ENCODE measurements at regions not wholly inside any gene's neighbourhood (a gene's known extent, or its start where the extent isn't known, plus 50 kb on each side); places are given as distances from the start of the nearest gene placed in this dataset.
"Not testable (repeated sequence)": the region's sequence is repeated elsewhere in the genome, so short reads cannot be mapped to it uniquely, and the experiment has no call there.

GRCh38 chr16:11416228-11417001 is 71.2 kb downstream of the RMI2 start:
- no peak for DNase-seq

- no peak for DNase-seq
Observed at GRCh38 chr16:11417487-11417886, 72.2 kb downstream of the RMI2 start.

- DNase-seq: no peak
Observed at GRCh38 chr16:11418506-11418905, 73.2 kb downstream of the RMI2 start.

DNA sequence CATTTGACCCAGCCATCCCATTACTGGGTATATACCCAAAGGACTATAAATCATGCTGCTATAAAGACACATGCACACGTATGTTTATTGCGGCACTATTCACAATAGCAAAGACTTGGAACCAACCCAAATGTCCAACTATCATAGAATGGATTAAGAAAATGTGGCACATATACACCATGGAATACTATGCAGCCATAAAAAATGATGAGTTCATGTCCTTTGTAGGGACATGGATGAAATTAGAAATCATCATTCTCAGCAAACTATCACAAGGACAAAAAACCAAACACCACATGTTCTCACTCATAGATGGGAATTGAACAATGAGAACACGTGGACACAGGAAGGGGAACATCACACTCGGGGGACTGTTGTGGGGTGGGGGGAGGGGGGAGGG is 74.8 kb downstream of the RMI2 start:
- not testable (repeated sequence) for DNase-seq

DNA sequence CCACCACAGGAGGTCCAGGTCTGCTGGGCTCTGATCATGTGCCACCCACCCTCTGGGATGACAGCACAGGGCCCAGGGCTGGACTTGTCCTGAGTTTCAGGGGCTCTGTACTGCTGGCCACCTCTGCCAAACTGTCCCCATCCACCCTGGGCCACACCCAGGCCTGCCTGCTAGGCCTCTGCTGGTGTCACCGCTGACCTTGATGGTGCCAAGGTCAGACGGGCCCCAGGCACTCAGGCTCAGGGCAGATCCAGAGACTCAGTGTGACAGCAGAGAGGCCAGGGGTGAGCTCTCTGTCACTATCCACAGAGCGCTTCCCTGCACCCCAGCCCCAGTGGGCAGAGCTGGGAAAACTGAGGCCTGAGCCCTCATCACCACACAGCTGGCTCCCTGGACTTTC is 75.6 kb downstream of the RMI2 start:
- no peak for DNase-seq

- DNase-seq: no peak
Observed at GRCh38 chr16:11422381-11423314, 77.4 kb downstream of the RMI2 start.

- no peak for DNase-seq
Observed at GRCh38 chr16:11423315-11424117, 78.3 kb downstream of the RMI2 start.

DNA sequence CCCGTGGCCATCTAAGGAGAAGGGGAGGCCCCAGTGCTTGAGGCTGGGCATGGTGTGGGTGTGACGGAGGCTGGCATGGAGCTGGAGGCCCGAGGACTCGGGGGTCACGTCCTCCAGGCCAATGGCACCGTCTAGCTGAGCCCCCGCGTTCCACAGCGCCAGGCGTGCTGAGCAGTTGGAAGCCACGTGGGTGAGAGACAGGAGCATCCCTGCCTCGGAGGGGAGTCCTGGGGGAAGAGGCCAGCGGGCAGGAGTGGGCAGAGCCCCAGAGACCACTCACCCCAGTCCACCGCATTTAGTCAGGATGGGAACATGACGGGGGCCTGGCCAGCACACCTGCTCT is 78.8 kb downstream of the RMI2 start:
- no peak for DNase-seq

DNA sequence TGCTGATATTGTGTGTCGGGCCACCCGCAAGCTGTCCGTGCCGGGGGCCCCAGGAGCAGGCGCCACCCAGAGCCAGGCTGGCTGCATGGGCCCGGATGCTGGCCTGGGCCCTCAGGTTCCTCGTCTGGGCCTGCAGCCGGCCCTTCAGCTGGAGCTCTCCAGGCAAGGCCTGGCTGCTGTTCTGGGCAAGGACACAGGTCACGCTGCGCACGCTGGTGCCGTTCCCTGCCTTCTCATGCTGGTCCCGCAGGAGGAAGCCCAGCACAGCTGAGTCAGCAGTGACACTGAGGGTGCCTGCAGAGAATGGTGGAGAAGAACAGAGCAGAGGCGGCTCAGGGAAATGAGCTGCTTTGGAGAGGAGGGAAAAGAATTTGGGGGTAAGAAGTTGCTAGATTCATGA is 79.9 kb downstream of the RMI2 start:
- DNase-seq: no peak

GRCh38 chr16:11428623-11428953 is 83.3 kb downstream of the RMI2 start:
- no peak for DNase-seq

DNA sequence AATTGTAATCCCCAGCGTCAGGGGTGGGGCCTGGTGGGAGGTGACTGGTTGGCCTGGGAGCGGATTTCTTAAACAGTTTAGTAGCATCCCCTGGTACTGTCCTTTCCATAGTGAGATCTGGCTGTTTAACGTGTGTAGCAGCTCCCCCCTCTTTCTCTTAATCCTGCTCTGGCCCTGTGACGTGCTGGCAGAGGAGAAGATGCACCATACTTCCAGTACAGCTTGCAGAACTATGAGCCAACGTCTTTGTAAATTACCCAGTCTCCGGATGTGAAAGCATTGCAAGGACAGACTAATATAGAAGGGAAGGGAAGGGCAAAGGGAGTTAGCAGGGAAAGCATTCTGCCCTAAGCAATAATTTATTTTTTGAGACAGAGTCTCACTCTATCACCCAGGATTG is 83.9 kb downstream of the RMI2 start:
- no peak for DNase-seq

- DNase-seq: no peak
Observed at GRCh38 chr16:11429823-11430222, 84.6 kb downstream of the RMI2 start.

DNA sequence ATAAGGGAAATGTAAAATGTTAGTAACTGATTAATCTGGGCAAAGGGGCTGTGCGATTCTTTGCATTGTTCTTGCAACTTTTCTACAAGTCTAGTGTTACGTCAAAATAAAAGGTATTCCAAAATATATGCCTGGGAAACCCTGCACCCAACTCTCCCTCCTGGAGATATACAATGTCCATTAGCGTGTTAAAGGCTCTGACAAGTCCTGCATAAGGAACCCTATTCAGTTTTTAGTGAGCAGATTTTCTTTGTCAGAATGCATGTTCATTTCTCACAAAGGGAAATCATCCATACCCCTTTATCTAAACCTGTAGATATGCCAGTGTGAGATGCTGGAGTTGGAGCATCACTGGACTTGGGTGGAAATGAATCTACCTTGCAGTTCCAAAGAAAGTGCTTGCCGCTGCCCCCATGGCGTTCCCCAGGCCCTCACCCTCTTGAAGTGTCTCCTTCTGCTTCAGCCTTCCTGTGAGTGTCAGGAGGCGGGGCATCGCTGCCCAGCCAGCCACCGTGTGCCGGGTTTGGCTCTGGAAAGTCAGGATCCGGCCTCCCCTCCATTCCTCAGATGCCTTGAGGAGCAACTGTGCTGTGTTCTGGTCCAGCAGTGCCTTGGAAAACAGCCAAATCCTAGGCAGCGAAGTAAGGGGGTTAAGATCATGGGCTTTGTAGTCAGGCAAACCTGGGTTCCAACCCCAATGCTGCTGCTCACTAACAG is 85.5 kb downstream of the RMI2 start:
- DNase-seq: no peak

DNA sequence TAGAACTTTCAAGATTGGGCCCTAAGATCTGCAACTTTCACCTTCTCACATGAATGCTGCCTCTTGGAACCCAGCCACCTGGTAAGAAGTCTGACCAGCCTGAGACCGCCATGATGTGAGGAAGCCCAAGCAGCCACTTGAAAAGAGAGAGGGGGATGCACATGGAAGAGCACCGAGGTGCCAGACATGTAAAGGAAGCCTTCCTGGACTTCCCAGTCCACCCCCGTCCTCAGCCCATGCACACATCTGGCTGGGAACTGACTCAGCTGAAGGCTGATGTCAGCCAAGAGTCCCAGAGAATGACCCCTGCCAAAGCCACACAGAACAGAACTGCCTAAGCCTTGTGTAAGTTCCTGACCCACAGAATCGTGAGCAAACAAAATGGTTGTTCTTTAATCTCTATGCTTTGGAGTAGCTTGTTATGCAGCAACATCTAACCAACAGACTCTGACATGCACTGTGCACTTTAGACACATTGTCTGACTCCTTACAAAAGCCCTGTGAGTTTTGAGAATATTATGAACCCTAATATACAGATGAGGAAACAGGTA is 86.7 kb downstream of the RMI2 start:
- no peak for DNase-seq

- DNase-seq: no peak
Observed at GRCh38 chr16:11432856-11433395, 87.7 kb downstream of the RMI2 start.

DNA sequence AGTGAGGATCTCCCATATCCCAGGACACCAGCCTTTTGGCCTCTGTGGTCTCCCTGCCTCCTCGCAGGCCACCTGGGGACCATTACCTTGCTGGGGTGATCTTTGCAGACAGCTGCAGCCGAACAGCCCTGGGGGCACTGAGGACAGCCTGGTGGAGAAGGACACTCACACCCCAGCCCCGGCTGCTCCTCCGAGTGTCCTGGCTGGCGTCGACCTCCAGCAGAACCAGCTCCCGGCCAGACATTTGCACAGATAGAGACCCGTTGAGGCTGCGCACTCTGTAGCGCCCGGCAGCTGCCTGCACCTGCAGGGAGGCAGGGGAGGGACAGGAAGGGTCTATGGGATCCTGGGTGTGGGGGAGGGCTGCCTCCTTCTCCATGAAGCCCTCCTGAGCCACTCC is 90.3 kb downstream of the RMI2 start:
- no peak for DNase-seq

- no peak for DNase-seq
Observed at GRCh38 chr16:11437069-11437468, 91.8 kb downstream of the RMI2 start.

DNA sequence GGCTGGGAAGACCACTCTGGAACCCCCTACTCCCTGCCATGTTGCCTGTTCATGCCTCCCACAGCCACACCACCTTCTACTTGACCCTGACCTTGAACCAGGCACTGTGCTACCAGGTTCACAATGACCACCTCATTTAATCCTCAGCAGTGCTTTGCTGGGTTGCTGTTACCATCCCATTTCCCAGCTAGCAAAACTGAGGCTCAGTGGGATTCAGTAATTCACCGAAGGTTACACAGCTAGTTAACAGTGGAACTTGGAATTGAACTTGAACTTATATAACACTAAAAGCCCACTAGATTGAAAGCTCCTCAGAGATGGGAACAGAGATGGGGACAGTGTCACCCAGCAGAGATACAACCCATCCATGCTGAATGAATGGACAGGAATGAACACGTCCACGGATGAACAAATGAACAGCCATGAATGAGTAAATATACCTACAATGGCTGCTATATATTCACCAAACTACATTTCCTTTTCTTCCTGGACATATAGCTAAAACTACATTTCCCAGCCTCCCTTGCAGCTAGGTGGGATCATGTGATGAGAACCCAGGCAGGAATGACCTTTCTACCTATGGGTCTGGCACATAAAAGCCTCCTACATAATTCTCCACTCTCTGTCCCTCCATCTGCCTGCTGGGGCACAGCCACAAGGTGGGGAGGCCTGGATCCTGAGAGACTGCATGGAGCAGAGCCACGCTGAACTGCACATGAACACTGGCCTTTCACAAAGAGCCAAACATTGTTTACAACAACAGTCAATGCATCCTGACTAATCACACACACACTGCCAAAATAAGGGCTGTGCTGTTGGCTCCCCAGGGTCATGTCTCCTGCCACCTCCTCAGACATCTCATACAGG is 94.8 kb downstream of the RMI2 start:
- no peak for DNase-seq

- DNase-seq: no peak
Observed at GRCh38 chr16:11440657-11441012, 95.4 kb downstream of the RMI2 start.

- DNase-seq: no peak
Observed at GRCh38 chr16:11445486-11445885, 100.2 kb downstream of the RMI2 start.

DNA sequence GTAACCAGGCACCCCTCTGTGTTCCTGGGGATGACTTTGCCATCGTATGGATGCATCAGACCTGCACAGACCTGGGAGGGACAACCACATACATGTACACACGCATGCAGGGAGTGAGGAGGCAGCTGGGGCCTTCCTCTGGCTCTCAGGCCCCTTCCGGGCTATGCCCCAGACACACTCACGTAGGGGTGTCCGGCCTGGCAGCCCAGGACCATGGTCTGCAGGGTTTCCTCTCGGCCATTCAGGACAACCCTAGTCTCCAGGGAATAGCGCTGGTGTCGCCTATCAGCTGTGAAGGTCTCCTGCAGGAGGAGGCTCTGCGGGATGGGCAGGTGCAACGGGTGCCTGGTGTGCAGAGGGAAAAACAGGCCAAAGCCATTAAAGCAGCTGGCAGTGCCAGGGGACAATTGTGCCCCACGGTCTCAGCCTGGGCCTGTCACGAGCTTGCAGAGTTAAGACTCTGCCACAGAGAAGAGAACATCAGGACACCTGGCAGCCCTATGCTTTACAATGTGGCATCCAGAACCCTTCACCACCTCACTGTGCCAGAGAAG is 101.4 kb downstream of the RMI2 start:
- no peak for DNase-seq
